IMR-90 (cell line): ENCODE measurements at regions not wholly inside any gene's neighbourhood (a gene's known extent, or its start where the extent isn't known, plus 50 kb on each side); places are given as distances from the start of the nearest gene placed in this dataset.

Experiments
- ATAC-seq: fragments of 200-7000 bp; cut with Tn5 transposase; 2 replicates; pipeline ENCODE4 v1.9.1; 2020; ENCODE audit warnings: low read depth, mild to moderate bottlenecking, moderate library complexity
- BruUV-seq: library from RNA; stranded (reverse); fragments of 400-500 nt; replicated peaks from 2 replicates; lab custom pipeline; 2021; lab: Mats Ljungman, UMichigan
- CTCF ChIA-PET: fragments of 300-600 bp; formaldehyde crosslinking; extraction: SDS; loops from one replicate; lab custom pipeline; 2021; ENCODE audit warnings: antibody characterized with exemption; lab: Yijun Ruan, JAX
- POLR2A ChIA-PET: fragments of 300-600 bp; sonication (Branson Sonifier 250); formaldehyde crosslinking; loops from one replicate; lab custom pipeline; 2022; ENCODE audit warnings: antibody characterized with exemption; ENCODE audit not compliant: unreplicated experiment; lab: Charles Lee
- DNase-seq: peaks from one replicate; pipeline ENCODE4 v3.0.0; 2013
- H2AFZ ChIP-seq: replicated peaks from 2 replicates; pipeline ENCODE3; 2013; ENCODE audit warnings: low read length, mild to moderate bottlenecking; ENCODE audit not compliant: poor library complexity
- H2AK5ac ChIP-seq: 2 replicates; pipeline ENCODE4 v1.6.1; 2013; ENCODE audit warnings: low read depth, low read length, inconsistent platforms
- H2AK9ac ChIP-seq: replicated peaks from 2 replicates; pipeline ENCODE3; 2013; ENCODE audit warnings: mild to moderate bottlenecking, low read depth, low read length, moderate library complexity; ENCODE audit not compliant: poor library complexity
- H2BK120ac ChIP-seq: 2 replicates; pipeline ENCODE4 v1.6.1; 2013; ENCODE audit warnings: low read depth, low read length, inconsistent platforms
- H2BK15ac ChIP-seq: 3 replicates; pipeline ENCODE4 v1.6.1; 2013; ENCODE audit warnings: low read depth, low read length, inconsistent platforms
- H2BK20ac ChIP-seq: 2 replicates; pipeline ENCODE4 v1.6.1; 2013; ENCODE audit warnings: low read depth, mild to moderate bottlenecking, inconsistent platforms, low read length, moderate library complexity
- H2BK5ac ChIP-seq: 2 replicates; pipeline ENCODE4 v1.6.1; 2013; ENCODE audit warnings: mild to moderate bottlenecking, low read depth, low read length, inconsistent platforms; ENCODE audit not compliant: poor library complexity, severe bottlenecking
- H3K14ac ChIP-seq: replicated peaks from 2 replicates; pipeline ENCODE4 v1.6.1; 2013; ENCODE audit warnings: low read depth, low read length, inconsistent platforms
- H3K18ac ChIP-seq: 2 replicates; pipeline ENCODE4 v1.6.1; 2013; ENCODE audit warnings: low read depth, low read length, control low read depth
- H3K23ac ChIP-seq: 2 replicates; pipeline ENCODE4 v1.6.1; 2013; ENCODE audit warnings: low read depth, low read length, inconsistent platforms
- H3K27ac ChIP-seq: 2 replicates; pipeline ENCODE4 v1.5.1; 2013; ENCODE audit warnings: mild to moderate bottlenecking, control low read depth, low read length; ENCODE audit not compliant: insufficient read depth
- H3K27me3 ChIP-seq: 2 replicates; pipeline ENCODE4 v1.6.1; 2013; ENCODE audit warnings: low read length; ENCODE audit not compliant: control insufficient read depth, insufficient read depth
- H3K36me3 ChIP-seq: 2 replicates; pipeline ENCODE4 v1.6.1; 2013; ENCODE audit warnings: low read length, mixed read lengths; ENCODE audit not compliant: control insufficient read depth, insufficient read depth
- H3K4ac ChIP-seq: 2 replicates; pipeline ENCODE4 v1.6.1; 2013; ENCODE audit warnings: low read depth, low read length, inconsistent platforms
- H3K4me1 ChIP-seq: 2 replicates; pipeline ENCODE4 v1.6.1; 2013; ENCODE audit warnings: low read length, mixed read lengths; ENCODE audit not compliant: control insufficient read depth, insufficient read depth
- H3K4me2 ChIP-seq: 2 replicates; pipeline ENCODE4 v1.6.1; 2013; ENCODE audit warnings: low read depth, mild to moderate bottlenecking, control low read depth, low read length, moderate library complexity
- H3K4me3 ChIP-seq: 2 replicates; pipeline ENCODE4 v1.5.1; 2013; ENCODE audit warnings: low read depth, mild to moderate bottlenecking, control low read depth, low read length, moderate library complexity; ENCODE audit not compliant: insufficient read depth
- H3K56ac ChIP-seq: 2 replicates; pipeline ENCODE4 v1.6.1; 2013; ENCODE audit warnings: low read length, inconsistent platforms; ENCODE audit not compliant: insufficient read depth; ENCODE audit errors: extremely low read depth
- H3K79me1 ChIP-seq, 2 experiments: 2 replicates each; pipeline ENCODE4 v1.6.1; 2013; ENCODE audit warnings: low read length in 2 of 2, inconsistent platforms in 1 of 2, low read depth in 1 of 2
- H3K9ac ChIP-seq: 2 replicates; pipeline ENCODE4 v1.6.1; 2013; ENCODE audit warnings: low read depth, low read length, control low read depth
- H3K9me1 ChIP-seq: 2 replicates; pipeline ENCODE4 v1.6.1; 2013; ENCODE audit warnings: low read length, inconsistent platforms; ENCODE audit not compliant: insufficient read depth
- H3K9me3 ChIP-seq: 2 replicates; pipeline ENCODE4 v1.6.1; 2013; ENCODE audit warnings: low read length; ENCODE audit not compliant: control insufficient read depth, insufficient read depth
- H4K20me1 ChIP-seq: 2 replicates; pipeline ENCODE4 v1.6.1; 2013; ENCODE audit warnings: low read length, inconsistent platforms; ENCODE audit not compliant: insufficient read depth
- H4K5ac ChIP-seq: 2 replicates; pipeline ENCODE4 v1.6.1; 2013; ENCODE audit warnings: mild to moderate bottlenecking, low read depth, low read length, control low read depth
- H4K8ac ChIP-seq, 2 experiments: 2 replicates each; pipeline ENCODE4 v1.6.1; 2013; ENCODE audit warnings: low read depth in 2 of 2, low read length in 2 of 2, control low read depth in 1 of 2, inconsistent platforms in 1 of 2
- H4K91ac ChIP-seq: 2 replicates; pipeline ENCODE4 v1.6.1; 2013; ENCODE audit warnings: low read depth, low read length, inconsistent platforms; ENCODE audit not compliant: insufficient read depth
- FOS ChIP-seq: fragments of 150-350 bp; IDR thresholded peaks from 2 replicates; pipeline ENCODE4 v1.6.1; 2016; ENCODE audit warnings: low read depth, low read length
- MAFK ChIP-seq: IDR thresholded peaks from 2 replicates; pipeline ENCODE4 v1.6.1; 2012; ENCODE audit warnings: low read depth, low read length, improper control_type of control experiment
- WGBS, 2 experiments: methylation state at CpG; one replicate each; pipeline versions ENCODE4 v1.1.5 to v1.1.7; 2013; ENCODE audit warnings: missing lambda C conversion rate in 2 of 2; ENCODE audit not compliant: insufficient read length in 1 of 2; ENCODE audit errors: extremely low coverage in 2 of 2; 5-methylcytosine and 5-hydroxymethylcytosine counted together
- dilution Hi-C: fragments of 300-500 bp; cut with HindIII; formaldehyde crosslinking; loops from one replicate; pipeline ENCODE4 v1.14.3; 2018; ENCODE audit warnings: low sequenced_read_pairs; ENCODE audit not compliant: unreplicated experiment
- in situ Hi-C: fragments of 300-500 bp; cut with MboI; formaldehyde crosslinking; loops from 3 replicates; pipeline ENCODE4 v1.14.3; 2019; ENCODE audit warnings: low sequenced_read_pairs, inconsistent platforms, mixed read lengths
- intact Hi-C: fragments of 100-400 bp; cut with micrococcal nuclease; formaldehyde crosslinking; loops from 2 replicates; pipeline ENCODE4 v1.10.0; 2022

- Histone ChIP-seq H3K4ac (no peak overlapping the region), H3K27me3 (no peaks in the 10 kb centered on the region), H2BK15ac (no peak overlapping the region), H2BK20ac (no peak overlapping the region), H3K36me3 (no peaks in the 10 kb centered on the region), H2AK5ac (no peak overlapping the region), H3K9me3 (peaks cover 2% of the 10 kb centered on the region), H3K27ac (no peak overlapping the region), H3K56ac (no peak overlapping the region), H2AK9ac (no peak overlapping the region), H3K18ac (no peak overlapping the region), H4K91ac (no peak overlapping the region), H3K4me3 (no peak overlapping the region), H2BK120ac (no peak overlapping the region), H2AFZ (no peak overlapping the region), H3K14ac (no peak overlapping the region), H3K23ac (no peak overlapping the region), H4K20me1 (no peaks in the 10 kb centered on the region), H3K4me1 (no peaks in the 10 kb centered on the region), H4K8ac (no peak overlapping the region), H3K4me2 (no peak overlapping the region), H2BK5ac (no peak overlapping the region), H4K5ac (no peak overlapping the region), H3K9ac (no peak overlapping the region), H3K9me1 (no peaks in the 10 kb centered on the region), H3K79me1 (no peaks in the 10 kb centered on the region)
- no TSS peak for BruUV-seq
- no CpG with 5 or more reads among the region's 2 CpGs for WGBS, 2 experiments
- no peak for ATAC-seq
- ChIA-PET CTCF (interaction anchor here (1.1 kb wide), 1 partner anchor 10 kb away, joined by 5 read pairs; no protein-coding TSS in a partner anchor), POLR2A (no interaction called here)
- no peak for DNase-seq
- in situ Hi-C loops: no loop called here
- intact Hi-C loops: no loop called here
- dilution Hi-C loops: no loop called here
- TF ChIP-seq MAFK (peak; percentile 74), FOS (no peak)
These were observed 652.0 kb upstream of the ZNF608 start for GRCh38 chr5:125398466-125398865.
